Epithelial cell of proximal tubule (primary cell): ENCODE measurements at regions not wholly inside any gene's neighbourhood (a gene's known extent, or its start where the extent isn't known, plus 50 kb on each side); places are given as distances from the start of the nearest gene placed in this dataset.

Source experiments
- DNase-seq: peaks from one replicate; pipeline ENCODE4 v3.0.0-alpha.2; 2011; ENCODE audit warnings: low read depth
- H3K4me3 ChIP-seq: 2 replicates; pipeline ENCODE4 v1.5.1; 2011; ENCODE audit warnings: low read depth, mild to moderate bottlenecking, low read length
- TF ChIP-seq, protein P1 (sequence below): conservative IDR thresholded peaks from 2 replicates; pipeline ENCODE4 v1.5.1; 2012; ENCODE audit warnings: low read depth, mild to moderate bottlenecking, low read length

DNA sequence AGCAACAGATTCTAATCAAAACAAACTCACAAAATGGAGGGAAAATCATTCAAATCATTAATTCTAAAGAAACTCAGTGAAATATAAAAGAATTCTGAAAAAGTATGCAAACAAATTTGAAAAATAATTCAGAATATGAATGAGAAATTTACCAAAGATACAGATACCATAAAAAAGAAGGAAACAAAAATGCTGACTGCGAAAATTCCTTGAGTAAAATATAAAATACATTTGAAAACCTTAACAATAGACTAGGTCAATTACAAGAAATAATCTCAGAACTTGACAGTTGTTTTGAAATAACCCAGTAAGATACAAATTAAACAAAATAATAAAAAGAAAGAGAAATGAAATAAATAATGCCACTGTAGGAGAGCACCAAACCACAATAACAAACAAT is 1289.0 kb downstream of the SLITRK1 start:
- DNase-seq = no peak
- TF ChIP-seq, protein P1, sequence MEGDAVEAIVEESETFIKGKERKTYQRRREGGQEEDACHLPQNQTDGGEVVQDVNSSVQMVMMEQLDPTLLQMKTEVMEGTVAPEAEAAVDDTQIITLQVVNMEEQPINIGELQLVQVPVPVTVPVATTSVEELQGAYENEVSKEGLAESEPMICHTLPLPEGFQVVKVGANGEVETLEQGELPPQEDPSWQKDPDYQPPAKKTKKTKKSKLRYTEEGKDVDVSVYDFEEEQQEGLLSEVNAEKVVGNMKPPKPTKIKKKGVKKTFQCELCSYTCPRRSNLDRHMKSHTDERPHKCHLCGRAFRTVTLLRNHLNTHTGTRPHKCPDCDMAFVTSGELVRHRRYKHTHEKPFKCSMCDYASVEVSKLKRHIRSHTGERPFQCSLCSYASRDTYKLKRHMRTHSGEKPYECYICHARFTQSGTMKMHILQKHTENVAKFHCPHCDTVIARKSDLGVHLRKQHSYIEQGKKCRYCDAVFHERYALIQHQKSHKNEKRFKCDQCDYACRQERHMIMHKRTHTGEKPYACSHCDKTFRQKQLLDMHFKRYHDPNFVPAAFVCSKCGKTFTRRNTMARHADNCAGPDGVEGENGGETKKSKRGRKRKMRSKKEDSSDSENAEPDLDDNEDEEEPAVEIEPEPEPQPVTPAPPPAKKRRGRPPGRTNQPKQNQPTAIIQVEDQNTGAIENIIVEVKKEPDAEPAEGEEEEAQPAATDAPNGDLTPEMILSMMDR = no peak
- H3K4me3 ChIP-seq = no peak overlapping the region

DNA sequence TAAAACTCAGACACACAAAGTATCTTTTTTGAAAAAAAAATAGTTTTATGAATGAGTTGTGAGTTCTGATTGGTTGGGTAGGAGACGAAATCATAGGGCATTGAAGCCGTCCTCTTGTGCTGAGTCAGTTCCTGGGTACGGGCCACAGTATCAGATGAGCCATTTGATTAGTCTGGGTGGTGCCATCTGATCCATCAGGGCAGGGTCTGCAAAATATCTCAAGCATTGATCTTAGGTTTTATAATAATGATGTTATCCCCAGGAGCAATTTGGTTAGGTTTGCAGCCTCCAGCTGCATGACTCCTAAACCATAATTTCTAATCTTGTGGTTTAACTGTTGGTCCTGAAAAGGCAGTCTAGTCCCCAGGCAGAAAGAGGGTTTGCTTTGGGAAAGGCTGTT is 1310.6 kb downstream of the SLITRK1 start:
- no peak overlapping the region for H3K4me3 ChIP-seq
- no peak for DNase-seq
- TF ChIP-seq, protein P1 = no peak

- no peak for DNase-seq
- TF ChIP-seq, protein P1 = no peak
- no peak overlapping the region for H3K4me3 ChIP-seq
Observed at GRCh38 chr13:82569581-82569980, 1312.7 kb downstream of the SLITRK1 start.

GRCh38 chr13:82566864-82567263 is 1315.4 kb downstream of the SLITRK1 start:
- TF ChIP-seq, protein P1 = no peak
- H3K4me3 ChIP-seq = no peak overlapping the region
- no peak for DNase-seq

GRCh38 chr13:82565201-82565600 is 1317.1 kb downstream of the SLITRK1 start:
- DNase-seq = no peak
- TF ChIP-seq, protein P1 = no peak
- H3K4me3 ChIP-seq = no peak overlapping the region

- H3K4me3 ChIP-seq = no peak overlapping the region
- no peak for DNase-seq
- TF ChIP-seq, protein P1 = no peak
Observed at GRCh38 chr13:82560889-82561288, 1321.4 kb downstream of the SLITRK1 start.

DNA sequence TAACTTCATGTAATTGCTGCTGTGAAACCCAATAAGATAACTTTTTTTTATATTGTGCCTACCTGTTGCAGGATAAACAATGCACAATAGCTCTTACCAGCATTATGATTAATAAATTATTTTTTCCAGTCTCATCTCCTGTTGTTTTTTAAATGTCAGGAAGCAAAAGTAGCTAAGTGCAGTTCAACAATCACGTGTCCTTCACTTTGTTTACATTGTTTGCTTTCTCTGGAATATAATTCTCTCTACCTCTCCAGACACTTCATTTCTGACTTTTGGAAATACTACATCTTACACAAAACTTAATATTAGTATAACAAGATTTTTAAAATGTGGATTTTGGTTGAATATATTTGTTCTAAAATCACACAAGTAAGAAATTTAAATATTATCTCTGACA is 1359.4 kb downstream of the SLITRK1 start:
- TF ChIP-seq, protein P1 = no peak
- no peak for DNase-seq
- no peak overlapping the region for H3K4me3 ChIP-seq
